Mammary epithelial cell (primary cell): ENCODE measurements at regions not wholly inside any gene's neighbourhood (a gene's known extent, or its start where the extent isn't known, plus 50 kb on each side); places are given as distances from the start of the nearest gene placed in this dataset.

Source experiments
- EZH2 ChIP-seq: IDR thresholded peaks from 2 replicates; pipeline ENCODE4 v1.6.1; 2012; ENCODE audit warnings: low read length, inconsistent platforms, borderline replicate concordance
- TF ChIP-seq, protein P1 (sequence below), 2 donors: IDR thresholded peaks in 1 of 2; conservative IDR thresholded peaks in 1 of 2; 2 replicates each; pipeline ENCODE4 v1.5.1; 2011 to 2012; ENCODE audit warnings: inconsistent platforms in 2 of 2, low read length in 2 of 2, mild to moderate bottlenecking in 2 of 2, control low read depth in 1 of 2, low read depth in 1 of 2; ENCODE audit not compliant: insufficient read depth in 1 of 2; ENCODE audit errors: extremely low read depth in 1 of 2

DNA sequence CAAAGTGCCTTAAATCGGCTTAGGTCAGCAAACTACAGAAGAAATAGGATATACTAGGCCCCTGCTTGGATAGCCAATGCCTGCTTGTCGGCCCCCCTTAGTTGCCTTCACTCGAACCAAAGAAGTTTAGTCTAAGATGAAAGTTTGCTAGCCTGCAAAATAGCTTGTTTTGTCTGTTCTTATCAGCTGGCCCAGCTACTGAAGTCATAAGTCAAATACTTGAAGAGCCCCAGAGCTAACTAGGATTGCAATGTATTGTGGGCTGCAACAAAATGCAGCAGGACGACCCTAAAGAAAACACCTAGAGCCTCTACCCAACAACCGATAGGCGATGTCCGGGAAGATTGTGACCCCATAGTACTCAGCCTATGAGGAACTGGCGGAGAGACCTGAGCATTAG, 183.5 kb upstream of the HS6ST1 start:
- TF ChIP-seq, protein P1, sequence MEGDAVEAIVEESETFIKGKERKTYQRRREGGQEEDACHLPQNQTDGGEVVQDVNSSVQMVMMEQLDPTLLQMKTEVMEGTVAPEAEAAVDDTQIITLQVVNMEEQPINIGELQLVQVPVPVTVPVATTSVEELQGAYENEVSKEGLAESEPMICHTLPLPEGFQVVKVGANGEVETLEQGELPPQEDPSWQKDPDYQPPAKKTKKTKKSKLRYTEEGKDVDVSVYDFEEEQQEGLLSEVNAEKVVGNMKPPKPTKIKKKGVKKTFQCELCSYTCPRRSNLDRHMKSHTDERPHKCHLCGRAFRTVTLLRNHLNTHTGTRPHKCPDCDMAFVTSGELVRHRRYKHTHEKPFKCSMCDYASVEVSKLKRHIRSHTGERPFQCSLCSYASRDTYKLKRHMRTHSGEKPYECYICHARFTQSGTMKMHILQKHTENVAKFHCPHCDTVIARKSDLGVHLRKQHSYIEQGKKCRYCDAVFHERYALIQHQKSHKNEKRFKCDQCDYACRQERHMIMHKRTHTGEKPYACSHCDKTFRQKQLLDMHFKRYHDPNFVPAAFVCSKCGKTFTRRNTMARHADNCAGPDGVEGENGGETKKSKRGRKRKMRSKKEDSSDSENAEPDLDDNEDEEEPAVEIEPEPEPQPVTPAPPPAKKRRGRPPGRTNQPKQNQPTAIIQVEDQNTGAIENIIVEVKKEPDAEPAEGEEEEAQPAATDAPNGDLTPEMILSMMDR (conservative IDR thresholded peaks at IDR 0.05 in 1 of 2, IDR thresholded peaks at IDR 0.05 in 1 of 2; ENCODE audit: extremely low read depth in 1 of 2, insufficient read depth in 1 of 2, low read depth in 1 of 2, low read length in 2 of 2) = no peak
- TF ChIP-seq EZH2 = no peak
